Natural killer cell (primary cell): ENCODE measurements at regions not wholly inside any gene's neighbourhood (a gene's known extent, or its start where the extent isn't known, plus 50 kb on each side); places are given as distances from the start of the nearest gene placed in this dataset.

Experiments
- ATAC-seq, 3 donors: fragments of 150-1000 bp in 2 of 3; fragments of 200-7000 bp in 1 of 3; cut with Tn5 transposase; 1 replicate in 1 of 3; 2 replicates in 2 of 3; pipeline ENCODE4 v1.10.0; 2021; ENCODE audit warnings: mild to moderate bottlenecking in 2 of 3, moderate library complexity in 2 of 3
- DNase-seq, 2 donors: peaks; one replicate each; pipeline versions ENCODE4 v3.0.0 to v3.0.0-alpha.2; 2013 to 2021; ENCODE audit warnings: mixed read lengths in 1 of 2
- H3K27ac ChIP-seq: one replicate; pipeline ENCODE4 v1.5.1; 2013; ENCODE audit warnings: mild to moderate bottlenecking, low read length
- H3K27me3 ChIP-seq: one replicate; pipeline ENCODE4 v1.6.1; 2013; ENCODE audit warnings: low read length; ENCODE audit not compliant: control insufficient read depth, insufficient read depth
- H3K36me3 ChIP-seq: one replicate; pipeline ENCODE4 v1.6.1; 2013; ENCODE audit warnings: low read length; ENCODE audit not compliant: control insufficient read depth, insufficient read depth
- H3K4me1 ChIP-seq: one replicate; pipeline ENCODE4 v1.6.1; 2013; ENCODE audit warnings: low read length; ENCODE audit not compliant: control insufficient read depth, insufficient read depth
- H3K4me3 ChIP-seq: one replicate; pipeline ENCODE4 v1.5.1; 2013; ENCODE audit warnings: low read length
- H3K9me3 ChIP-seq: one replicate; pipeline ENCODE4 v1.6.1; 2013; ENCODE audit warnings: low read length; ENCODE audit not compliant: control insufficient read depth, insufficient read depth
- H3K27ac Mint-ChIP-seq, 2 donors: one replicate each; pipeline ENCODE4 v1.8.0; 2022; ENCODE audit warnings: mild to moderate bottlenecking in 2 of 2, mixed read lengths in 2 of 2, moderate library complexity in 1 of 2
- H3K27me3 Mint-ChIP-seq, 2 donors: one replicate each; pipeline ENCODE4 v1.8.0; 2022; ENCODE audit warnings: low read depth in 2 of 2, mixed read lengths in 2 of 2
- H3K36me3 Mint-ChIP-seq: one replicate; pipeline ENCODE4 v1.8.0; 2022; ENCODE audit warnings: mixed read lengths
- H3K4me1 Mint-ChIP-seq, 2 donors: one replicate each; pipeline ENCODE4 v1.8.0; 2022; ENCODE audit warnings: mixed read lengths in 2 of 2
- H3K4me3 Mint-ChIP-seq: one replicate; pipeline ENCODE4 v1.8.0; 2022; ENCODE audit warnings: mild to moderate bottlenecking, moderate library complexity, mixed read lengths
- H3K9me3 Mint-ChIP-seq, 2 donors: one replicate each; pipeline ENCODE4 v1.8.0; 2022; ENCODE audit warnings: mixed read lengths in 2 of 2
- CTCF ChIP-seq: fragments of 200-600 bp; IDR thresholded peaks from one replicate; pipeline ENCODE4 v1.8.0; 2022; ENCODE audit warnings: antibody characterized with exemption
- WGBS: methylation state at CpG from one replicate; pipeline ENCODE4 v1.1.7; 2013; ENCODE audit warnings: missing lambda C conversion rate; ENCODE audit not compliant: insufficient coverage; 5-methylcytosine and 5-hydroxymethylcytosine counted together
- intact Hi-C: fragments of 100-400 bp; cut with micrococcal nuclease; formaldehyde crosslinking; loops from one replicate; pipeline ENCODE4 v1.14.2; 2022

- Mint-ChIP-seq H3K36me3 (no peaks in the 10 kb centered on the region), H3K27me3 (peaks cover 8 to 10% of the 10 kb centered on the region in 2 donors), H3K9me3 (no peaks in the 10 kb centered on the region), H3K4me1 (no peaks in the 10 kb centered on the region), H3K27ac (no peak overlapping the region), H3K4me3 (no peak overlapping the region)
- H3K27ac ChIP-seq = no peak overlapping the region
- no peaks in the 10 kb centered on the region for H3K36me3 ChIP-seq
- intact Hi-C loops = no loop called here
- no peaks in the 10 kb centered on the region for H3K9me3 ChIP-seq
- no peak for DNase-seq
- 85% methylated on average over 4 of the region's 4 CpGs for WGBS
- no peaks in the 10 kb centered on the region for H3K4me1 ChIP-seq
- H3K4me3 ChIP-seq = no peak overlapping the region
- no peak for TF ChIP-seq CTCF
- no peaks in the 10 kb centered on the region for H3K27me3 ChIP-seq
- no peak for ATAC-seq
Measured at GRCh38 chr15:39273717-39274411, 307.0 kb upstream of the THBS1 start.

- no peak for TF ChIP-seq CTCF
- DNase-seq (no peak), ATAC-seq (no peak)
- intact Hi-C loops = no loop called here
- no peak overlapping the region for H3K4me3 Mint-ChIP-seq
- Histone ChIP-seq H3K36me3 (no peaks in the 10 kb centered on the region), H3K4me1 (no peaks in the 10 kb centered on the region), H3K9me3 (no peaks in the 10 kb centered on the region), H3K27ac (no peak overlapping the region), H3K4me3 (no peak overlapping the region), H3K27me3 (no peaks in the 10 kb centered on the region)
- no peaks in the 10 kb centered on the region for H3K36me3 Mint-ChIP-seq
- peaks cover 8 to 10% of the 10 kb centered on the region in 2 donors for H3K27me3 Mint-ChIP-seq
- 61% methylated on average over 3 of the region's 3 CpGs for WGBS
- no peaks in the 10 kb centered on the region for H3K4me1 Mint-ChIP-seq
- H3K27ac Mint-ChIP-seq = no peak overlapping the region
- H3K9me3 Mint-ChIP-seq = no peaks in the 10 kb centered on the region
Measured at GRCh38 chr15:39275066-39275465, 305.8 kb upstream of the THBS1 start.

- WGBS = 97% methylated on average over 3 of the region's 3 CpGs
- Histone ChIP-seq H3K9me3 (no peaks in the 10 kb centered on the region), H3K4me1 (no peaks in the 10 kb centered on the region), H3K4me3 (no peak overlapping the region), H3K36me3 (no peaks in the 10 kb centered on the region), H3K27ac (no peak overlapping the region), H3K27me3 (no peaks in the 10 kb centered on the region)
- no peak for TF ChIP-seq CTCF
- Mint-ChIP-seq H3K27me3 (peaks cover 15 to 24% of the 10 kb centered on the region in 2 donors), H3K36me3 (no peaks in the 10 kb centered on the region), H3K4me3 (no peak overlapping the region), H3K9me3 (no peaks in the 10 kb centered on the region), H3K27ac (no peak overlapping the region), H3K4me1 (no peaks in the 10 kb centered on the region)
- ATAC-seq = no peak
- intact Hi-C loops = no loop called here
- no peak for DNase-seq
Measured at GRCh38 chr15:39279311-39279710, 301.6 kb upstream of the THBS1 start.

- no peak for TF ChIP-seq CTCF
- H3K4me3 Mint-ChIP-seq = no peak overlapping the region
- Histone ChIP-seq H3K9me3 (no peaks in the 10 kb centered on the region), H3K27me3 (no peaks in the 10 kb centered on the region), H3K27ac (no peak overlapping the region), H3K4me1 (no peaks in the 10 kb centered on the region), H3K36me3 (no peaks in the 10 kb centered on the region), H3K4me3 (no peak overlapping the region)
- no peaks in the 10 kb centered on the region for H3K9me3 Mint-ChIP-seq
- H3K36me3 Mint-ChIP-seq = no peaks in the 10 kb centered on the region
- 50% methylated on average over 1 of the region's 1 CpG for whole genome bisulfite sequencing
- H3K4me1 Mint-ChIP-seq = no peaks in the 10 kb centered on the region
- intact Hi-C loops = no loop called here
- DNase-seq (no peak), ATAC-seq (no peak)
- H3K27me3 Mint-ChIP-seq = peaks cover 20 to 40% of the 10 kb centered on the region in 2 donors
- H3K27ac Mint-ChIP-seq = no peak overlapping the region
Measured at GRCh38 chr15:39281094-39281493, 299.8 kb upstream of the THBS1 start.
